Smooth muscle cell (in vitro differentiated cells): ENCODE measurements at regions not wholly inside any gene's neighbourhood (a gene's known extent, or its start where the extent isn't known, plus 50 kb on each side); places are given as distances from the start of the nearest gene placed in this dataset.
"Not testable (repeated sequence)": the region's sequence is repeated elsewhere in the genome, so short reads cannot be mapped to it uniquely, and the experiment has no call there.

ENCODE experiments used
- DNase-seq: peaks from one replicate; lab custom pipeline; 2025; ENCODE audit not compliant: unreplicated experiment; lab: John Stamatoyannopoulos, UW
- H2AFZ ChIP-seq: fragments of 200-600 bp; sonication (generic); 2 replicates; pipeline ENCODE4 v1.6.0; 2016; ENCODE audit warnings: antibody characterized with exemption, low read depth, mild to moderate bottlenecking
- H3F3A ChIP-seq: fragments of 200-600 bp; sonication (generic); 2 replicates; pipeline ENCODE4 v1.6.0; 2017; ENCODE audit warnings: antibody characterized with exemption, low read depth
- H3K27ac ChIP-seq: fragments of 200-600 bp; sonication (generic); 2 replicates; pipeline ENCODE4 v1.5.1; 2016; ENCODE audit warnings: low read depth, mild to moderate bottlenecking
- H3K27me3 ChIP-seq: fragments of 200-600 bp; sonication (generic); 2 replicates; pipeline ENCODE4 v1.6.1; 2016; ENCODE audit warnings: low read depth, mild to moderate bottlenecking
- H3K36me3 ChIP-seq: fragments of 200-600 bp; sonication (generic); 2 replicates; pipeline ENCODE4 v1.5.1; 2016; ENCODE audit warnings: low read depth
- H3K4me1 ChIP-seq: fragments of 200-600 bp; sonication (generic); 2 replicates; pipeline ENCODE4 v1.5.1; 2016; ENCODE audit warnings: low read depth
- H3K4me2 ChIP-seq: fragments of 200-600 bp; sonication (generic); 2 replicates; pipeline ENCODE4 v1.6.0; 2016; ENCODE audit warnings: mild to moderate bottlenecking
- H3K4me3 ChIP-seq: fragments of 200-600 bp; sonication (generic); 2 replicates; pipeline ENCODE4 v1.5.1; 2016; ENCODE audit warnings: mild to moderate bottlenecking
- H3K79me2 ChIP-seq: fragments of 200-600 bp; sonication (generic); 2 replicates; pipeline ENCODE4 v1.6.0; 2016; ENCODE audit warnings: low read depth, mild to moderate bottlenecking
- H3K9ac ChIP-seq: fragments of 200-600 bp; sonication (generic); 2 replicates; pipeline ENCODE4 v1.6.0; 2016; ENCODE audit warnings: low read depth
- H3K9me3 ChIP-seq: fragments of 200-600 bp; sonication (generic); replicated peaks from 2 replicates; pipeline ENCODE4 v1.5.1; 2016; ENCODE audit warnings: low read depth
- H4K20me1 ChIP-seq: fragments of 200-600 bp; sonication (generic); 2 replicates; pipeline ENCODE4 v1.6.0; 2016; ENCODE audit warnings: low read depth
- WGBS: methylation state at CpG from one replicate; pipeline ENCODE4 v1.1.7; 2016; ENCODE audit warnings: low lambda C conversion rate; 5-methylcytosine and 5-hydroxymethylcytosine counted together
- TF ChIP-seq, protein P1 (sequence below): fragments of 200-600 bp; sonication (generic); IDR thresholded peaks from 2 replicates; pipeline ENCODE4 v1.5.1; 2017; ENCODE audit warnings: borderline replicate concordance, mild to moderate bottlenecking, antibody characterized with exemption; ENCODE audit not compliant: insufficient read depth, poor library complexity, severe bottlenecking

DNA sequence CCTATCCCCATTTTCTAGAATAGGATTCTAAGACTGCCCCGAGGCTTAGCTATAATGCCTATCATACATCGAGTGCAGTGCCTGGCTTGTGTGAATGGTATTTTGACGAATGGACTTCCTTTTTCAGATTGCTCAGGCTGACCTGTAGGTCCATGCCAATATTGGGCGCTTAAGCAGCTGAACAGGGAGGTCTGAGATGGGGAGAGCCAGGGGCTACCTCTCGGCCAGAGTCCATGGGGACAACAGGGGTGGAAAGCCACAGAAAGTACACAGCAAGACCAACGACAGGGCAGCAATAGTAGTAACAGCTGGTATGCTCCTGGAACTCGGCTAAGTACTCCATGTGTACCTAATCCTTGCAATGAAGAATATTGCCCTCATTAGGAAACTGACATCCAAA, 91.7 kb upstream of the WSCD1 start:
- TF ChIP-seq, protein P1, sequence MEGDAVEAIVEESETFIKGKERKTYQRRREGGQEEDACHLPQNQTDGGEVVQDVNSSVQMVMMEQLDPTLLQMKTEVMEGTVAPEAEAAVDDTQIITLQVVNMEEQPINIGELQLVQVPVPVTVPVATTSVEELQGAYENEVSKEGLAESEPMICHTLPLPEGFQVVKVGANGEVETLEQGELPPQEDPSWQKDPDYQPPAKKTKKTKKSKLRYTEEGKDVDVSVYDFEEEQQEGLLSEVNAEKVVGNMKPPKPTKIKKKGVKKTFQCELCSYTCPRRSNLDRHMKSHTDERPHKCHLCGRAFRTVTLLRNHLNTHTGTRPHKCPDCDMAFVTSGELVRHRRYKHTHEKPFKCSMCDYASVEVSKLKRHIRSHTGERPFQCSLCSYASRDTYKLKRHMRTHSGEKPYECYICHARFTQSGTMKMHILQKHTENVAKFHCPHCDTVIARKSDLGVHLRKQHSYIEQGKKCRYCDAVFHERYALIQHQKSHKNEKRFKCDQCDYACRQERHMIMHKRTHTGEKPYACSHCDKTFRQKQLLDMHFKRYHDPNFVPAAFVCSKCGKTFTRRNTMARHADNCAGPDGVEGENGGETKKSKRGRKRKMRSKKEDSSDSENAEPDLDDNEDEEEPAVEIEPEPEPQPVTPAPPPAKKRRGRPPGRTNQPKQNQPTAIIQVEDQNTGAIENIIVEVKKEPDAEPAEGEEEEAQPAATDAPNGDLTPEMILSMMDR: no peak
- H3K4me2 ChIP-seq: no peak overlapping the region
- H3K27ac ChIP-seq: no peak overlapping the region
- H4K20me1 ChIP-seq: no peaks in the 10 kb centered on the region
- no peak overlapping the region for H3K9ac ChIP-seq
- no peaks in the 10 kb centered on the region for H3K27me3 ChIP-seq
- no peak for DNase-seq
- 76% methylated on average over 7 of the region's 7 CpGs for WGBS
- H3K9me3 ChIP-seq: no peaks in the 10 kb centered on the region
- no peaks in the 10 kb centered on the region for H3K79me2 ChIP-seq
- no peak overlapping the region for H3K4me3 ChIP-seq
- no peaks in the 10 kb centered on the region for H3F3A ChIP-seq
- no peaks in the 10 kb centered on the region for H3K4me1 ChIP-seq
- H2AFZ ChIP-seq: no peak overlapping the region
- no peaks in the 10 kb centered on the region for H3K36me3 ChIP-seq

DNA sequence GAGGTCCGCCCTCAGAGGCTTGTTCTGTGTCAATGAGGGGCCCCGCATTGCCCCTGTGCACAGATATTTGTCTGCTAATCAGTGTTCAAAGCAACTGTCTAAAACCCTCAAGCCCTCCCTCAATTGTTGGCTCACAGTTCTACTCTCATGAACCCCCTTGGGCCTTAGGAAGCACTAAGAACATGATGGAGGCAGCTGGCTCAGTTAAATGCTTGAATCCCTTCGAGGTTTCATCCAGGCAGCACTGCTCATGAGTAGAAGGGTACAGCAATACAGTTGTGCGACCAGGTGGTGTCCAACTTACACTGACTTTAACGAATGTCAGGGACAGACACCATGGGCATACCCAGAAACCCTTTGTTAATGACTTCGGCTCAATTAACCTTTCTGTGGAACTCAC, 89.2 kb upstream of the WSCD1 start:
- WGBS: 89% methylated on average over 6 of the region's 6 CpGs
- no peak for DNase-seq
- no peaks in the 10 kb centered on the region for H3K79me2 ChIP-seq

DNA sequence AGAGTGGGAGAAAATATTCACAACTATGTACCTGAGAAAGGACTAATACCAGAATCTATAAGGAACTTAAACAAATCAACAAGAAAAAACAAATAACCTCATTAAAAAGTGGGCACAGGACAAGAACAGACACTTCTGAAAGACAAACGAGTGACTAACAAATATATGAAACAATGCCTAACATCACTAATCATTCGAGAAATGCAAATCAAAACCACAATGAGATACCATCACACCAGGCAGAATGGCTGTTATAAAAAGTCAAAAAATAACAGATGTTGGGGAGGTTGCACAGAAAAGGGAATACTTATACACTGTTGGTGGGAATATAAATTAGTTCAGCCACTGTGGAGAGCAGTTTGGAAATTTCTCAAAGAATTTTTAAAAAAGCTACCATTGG, 83.5 kb upstream of the WSCD1 start:
- no peak overlapping the region for H3K27ac ChIP-seq
- no peak for DNase-seq
- no peaks in the 10 kb centered on the region for H3K36me3 ChIP-seq
- no peaks in the 10 kb centered on the region for H3F3A ChIP-seq
- no peaks in the 10 kb centered on the region for H3K79me2 ChIP-seq
- WGBS: 83% methylated on average over 2 of the region's 2 CpGs
- H3K9ac ChIP-seq: no peak overlapping the region
- no peaks in the 10 kb centered on the region for H3K27me3 ChIP-seq
- no peaks in the 10 kb centered on the region for H3K4me1 ChIP-seq
- H2AFZ ChIP-seq: no peak overlapping the region
- no peak overlapping the region for H3K4me2 ChIP-seq
- no peaks in the 10 kb centered on the region for H3K9me3 ChIP-seq
- no peaks in the 10 kb centered on the region for H4K20me1 ChIP-seq
- no peak overlapping the region for H3K4me3 ChIP-seq
- TF ChIP-seq, protein P1: no peak

More for the DNA sequence above, 89.2 kb upstream of the WSCD1 start:
- TF ChIP-seq, protein P1: no peak
- no peaks in the 10 kb centered on the region for H3K27me3 ChIP-seq
- no peak overlapping the region for H3K4me3 ChIP-seq
- no peaks in the 10 kb centered on the region for H4K20me1 ChIP-seq
- no peaks in the 10 kb centered on the region for H3K36me3 ChIP-seq
- H3K27ac ChIP-seq: no peak overlapping the region
- no peak overlapping the region for H2AFZ ChIP-seq
- no peaks in the 10 kb centered on the region for H3F3A ChIP-seq
- H3K4me2 ChIP-seq: no peak overlapping the region
- no peaks in the 10 kb centered on the region for H3K9me3 ChIP-seq
- no peaks in the 10 kb centered on the region for H3K4me1 ChIP-seq
- no peak overlapping the region for H3K9ac ChIP-seq

DNA sequence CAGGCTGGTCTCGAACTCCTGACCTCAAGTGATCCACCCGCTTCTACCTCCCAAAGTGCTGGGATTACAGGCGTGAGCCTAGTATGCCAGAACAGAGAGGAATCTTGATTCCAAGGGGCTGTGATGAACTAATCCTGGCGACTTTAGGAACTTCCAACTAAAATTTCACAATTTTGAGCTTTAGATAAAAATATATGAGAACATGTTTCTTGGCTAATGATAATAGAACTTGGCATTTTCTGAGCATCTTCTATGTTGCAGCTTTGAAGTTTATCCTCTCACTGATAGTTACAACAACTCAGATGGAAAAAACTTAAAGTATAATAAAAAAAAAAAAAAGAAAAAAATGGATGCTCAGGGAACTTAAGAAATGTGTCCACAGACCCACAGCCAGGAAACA, 69.8 kb upstream of the WSCD1 start:
- 76% methylated on average over 4 of the region's 4 CpGs for WGBS
- Histone ChIP-seq H3K27ac (no peak overlapping the region), H3K4me2 (no peak overlapping the region), H4K20me1 (no peaks in the 10 kb centered on the region), H3K4me1 (no peaks in the 10 kb centered on the region), H3K9ac (no peak overlapping the region), H2AFZ (no peak overlapping the region), H3K27me3 (no peaks in the 10 kb centered on the region), H3K9me3 (no peaks in the 10 kb centered on the region), H3F3A (no peaks in the 10 kb centered on the region), H3K4me3 (no peak overlapping the region), H3K36me3 (no peaks in the 10 kb centered on the region), H3K79me2 (no peaks in the 10 kb centered on the region)
- TF ChIP-seq, protein P1: no peak
- no peak for DNase-seq

DNA sequence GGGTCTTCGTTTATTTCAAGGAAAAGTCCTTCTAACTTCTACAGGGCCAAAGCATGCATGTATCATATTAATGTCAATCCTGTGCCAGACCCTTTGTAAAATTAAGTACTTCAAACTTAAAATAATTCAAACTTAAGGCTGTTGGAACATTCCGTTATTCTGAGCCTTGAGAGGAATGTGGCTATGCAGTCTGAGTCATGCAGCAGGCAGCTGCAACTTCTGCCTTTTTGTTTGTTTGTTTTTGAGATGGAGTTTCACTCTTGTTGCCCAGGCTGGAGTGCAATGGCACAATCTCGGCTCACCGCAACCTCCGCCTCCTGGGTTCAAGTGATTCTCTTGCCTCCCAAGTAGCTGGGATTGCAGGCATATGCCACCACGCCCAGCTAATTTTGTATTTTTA, 67.0 kb upstream of the WSCD1 start:
- DNase-seq, H3K27ac ChIP-seq, H3K27me3 ChIP-seq, H4K20me1 ChIP-seq, H3K4me3 ChIP-seq, H3K4me2 ChIP-seq, H3K79me2 ChIP-seq, H3K4me1 ChIP-seq, H3K9me3 ChIP-seq, H3K36me3 ChIP-seq, H2AFZ ChIP-seq, H3F3A ChIP-seq, H3K9ac ChIP-seq: not testable (repeated sequence)
- 57% methylated on average over 6 of the region's 6 CpGs for WGBS
